ENCODE measurements at regions not wholly inside any gene's neighbourhood (a gene's known extent, or its start where the extent isn't known, plus 50 kb on each side); places are given as distances from the start of the nearest gene placed in this dataset.

GRCh38 chr10:114761205-114762193 is 60.1 kb upstream of the FHIP2A start:
- Histone ChIP-seq H4K20me1 (ENCODE audit: insufficient read depth, low read length) (no peaks in the 10 kb centered on the region), H3K4me1 (ENCODE audit: low read length) (peaks cover 4% of the 10 kb centered on the region)

GRCh38 chr10:114762811-114763210 is 58.8 kb upstream of the FHIP2A start:
- Histone ChIP-seq H4K20me1 (ENCODE audit: insufficient read depth, low read length) (no peaks in the 10 kb centered on the region), H3K4me1 (ENCODE audit: low read length) (peaks cover 7% of the 10 kb centered on the region; the same call in 1 of the 2 replicates), H3K36me3 (replicated peaks; ENCODE audit: insufficient read depth, low read length) (no peaks in the 10 kb centered on the region), H3F3A (ENCODE audit: insufficient read depth, low read length) (0 out of 2 replicates have a peak, but pooled peaks cover 3% of the 10 kb centered on the region), H3K27me3 (replicated peaks; ENCODE audit: insufficient read depth, low read length) (no peaks in the 10 kb centered on the region), H3K9me2 (replicated peaks; ENCODE audit: insufficient read depth, low read length) (no peaks in the 10 kb centered on the region), H3K4me3 (ENCODE audit: low read length) (no peak overlapping the region), H3K4me2 (ENCODE audit: low read depth, low read length) (no peak overlapping the region), H3K9ac (ENCODE audit: low read length) (no peak overlapping the region), H3K79me2 (ENCODE audit: low read length) (peaks cover 8% of the 10 kb centered on the region; the same call in 1 of the 2 replicates), H3K9me3 (replicated peaks; ENCODE audit: insufficient read depth, low read length) (no peaks in the 10 kb centered on the region), H3K27ac (ENCODE audit: low read length) (no peak overlapping the region), H2AFZ (ENCODE audit: low read length) (no peak overlapping the region)
- DNase-seq = no peak
- no peak for TF ChIP-seq EZH2phosphoT487 (IDR thresholded peaks at IDR 0.05; ENCODE audit: low read length)
- TF ChIP-seq CTCF (IDR thresholded peaks at IDR 0.05; ENCODE audit: low read length) = no peak
- no peak for TF ChIP-seq EZH2 (optimal IDR thresholded peaks at IDR 0.05; ENCODE audit: low read depth, low read length)

More at GRCh38 chr10:114761205-114762193, 60.1 kb upstream of the FHIP2A start:
- H3K36me3 ChIP-seq (replicated peaks; ENCODE audit: insufficient read depth, low read length) = no peaks in the 10 kb centered on the region
- H3K27ac ChIP-seq (ENCODE audit: low read length) = no peak overlapping the region
- H3K4me3 ChIP-seq (ENCODE audit: low read length) = no peak overlapping the region
- TF ChIP-seq CTCF (IDR thresholded peaks at IDR 0.05; ENCODE audit: low read length) = no peak
- no peak for TF ChIP-seq EZH2 (optimal IDR thresholded peaks at IDR 0.05; ENCODE audit: low read depth, low read length)
- no peak for TF ChIP-seq EZH2phosphoT487 (IDR thresholded peaks at IDR 0.05; ENCODE audit: low read length)
- DNase-seq = no peak
- no peaks in the 10 kb centered on the region for H3F3A ChIP-seq (ENCODE audit: insufficient read depth, low read length)
- no peaks in the 10 kb centered on the region for H3K9me3 ChIP-seq (replicated peaks; ENCODE audit: insufficient read depth, low read length)
- H3K79me2 ChIP-seq (ENCODE audit: low read length) = 0 out of 2 replicates have a peak, but pooled peaks cover 4% of the 10 kb centered on the region
- H2AFZ ChIP-seq (ENCODE audit: low read length) = no peak overlapping the region
- no peak overlapping the region for H3K9ac ChIP-seq (ENCODE audit: low read length)
- no peaks in the 10 kb centered on the region for H3K27me3 ChIP-seq (replicated peaks; ENCODE audit: insufficient read depth, low read length)
- H3K4me2 ChIP-seq (ENCODE audit: low read depth, low read length) = no peak overlapping the region
- H3K9me2 ChIP-seq (replicated peaks; ENCODE audit: insufficient read depth, low read length) = no peaks in the 10 kb centered on the region

DNA sequence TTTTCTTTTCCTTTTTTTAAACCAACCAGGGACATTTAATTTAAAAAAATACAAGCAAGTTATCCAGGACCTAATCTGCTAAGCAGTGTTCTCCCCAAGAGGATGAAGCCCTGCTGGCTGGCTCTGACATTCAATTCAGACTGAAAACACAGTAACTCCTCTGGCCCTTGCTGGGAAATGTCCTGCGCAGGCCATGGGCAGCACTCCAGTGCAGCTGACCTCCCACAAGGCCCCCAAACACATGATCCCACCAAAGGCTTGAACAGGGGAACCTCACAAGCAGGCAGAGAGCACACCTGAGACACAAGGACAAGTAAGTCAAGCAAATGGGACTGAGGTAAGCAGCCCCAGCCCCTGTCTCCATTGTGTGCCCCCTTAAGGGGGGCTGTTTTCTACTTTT is 56.9 kb upstream of the FHIP2A start:
- Histone ChIP-seq H4K20me1 (ENCODE audit: insufficient read depth, low read length) (no peaks in the 10 kb centered on the region), H3K4me2 (ENCODE audit: low read depth, low read length) (no peak overlapping the region), H3K27me3 (replicated peaks; ENCODE audit: insufficient read depth, low read length) (no peaks in the 10 kb centered on the region), H2AFZ (ENCODE audit: low read length) (no peak overlapping the region), H3K36me3 (replicated peaks; ENCODE audit: insufficient read depth, low read length) (no peaks in the 10 kb centered on the region), H3K79me2 (ENCODE audit: low read length) (peaks cover 8% of the 10 kb centered on the region; the same call in 1 of the 2 replicates), H3K4me3 (ENCODE audit: low read length) (no peak overlapping the region), H3K4me1 (ENCODE audit: low read length) (peaks cover 7% of the 10 kb centered on the region; the same call in 1 of the 2 replicates), H3K9me3 (replicated peaks; ENCODE audit: insufficient read depth, low read length) (no peaks in the 10 kb centered on the region), H3K9ac (ENCODE audit: low read length) (no peak overlapping the region), H3F3A (ENCODE audit: insufficient read depth, low read length) (peaks cover 9% of the 10 kb centered on the region; the same call in 1 of the 2 replicates), H3K27ac (ENCODE audit: low read length) (no peak overlapping the region), H3K9me2 (replicated peaks; ENCODE audit: insufficient read depth, low read length) (no peaks in the 10 kb centered on the region)
- no peak for TF ChIP-seq EZH2 (optimal IDR thresholded peaks at IDR 0.05; ENCODE audit: low read depth, low read length)
- no peak for TF ChIP-seq CTCF (IDR thresholded peaks at IDR 0.05; ENCODE audit: low read length)
- no peak for TF ChIP-seq EZH2phosphoT487 (IDR thresholded peaks at IDR 0.05; ENCODE audit: low read length)
- DNase-seq = no peak
